Calu3 (cell line): ENCODE measurements at regions not wholly inside any gene's neighbourhood (a gene's known extent, or its start where the extent isn't known, plus 50 kb on each side); places are given as distances from the start of the nearest gene placed in this dataset.

Experiments
- BruUV-seq: library from RNA; stranded (reverse); fragments of 400-500 nt; replicated peaks from 2 replicates; lab custom pipeline; 2021; lab: Mats Ljungman, UMichigan
- CTCF ChIA-PET: fragments of 300-600 bp; sonication (Branson Sonifier 250); formaldehyde crosslinking; loops from one replicate; lab custom pipeline; 2022; ENCODE audit warnings: antibody characterized with exemption; lab: Charles Lee
- DNase-seq: peaks from one replicate; pipeline ENCODE4 v3.0.0; 2022
- H3K27ac Mint-ChIP-seq: one replicate; pipeline ENCODE4 v1.8.0; 2022; ENCODE audit warnings: mixed read lengths; ENCODE audit not compliant: unreplicated experiment
- H3K27me3 Mint-ChIP-seq: one replicate; pipeline ENCODE4 v1.8.0; 2022; ENCODE audit warnings: mixed read lengths; ENCODE audit not compliant: unreplicated experiment
- H3K36me3 Mint-ChIP-seq: one replicate; pipeline ENCODE4 v1.8.0; 2022; ENCODE audit warnings: mild to moderate bottlenecking, moderate library complexity, mixed read lengths; ENCODE audit not compliant: insufficient read depth, unreplicated experiment
- H3K4me1 Mint-ChIP-seq: one replicate; pipeline ENCODE4 v1.8.0; 2022; ENCODE audit warnings: mild to moderate bottlenecking, low read depth, mixed read lengths; ENCODE audit not compliant: unreplicated experiment
- H3K4me3 Mint-ChIP-seq: one replicate; pipeline ENCODE4 v1.8.0; 2022; ENCODE audit warnings: mild to moderate bottlenecking, low read depth, moderate library complexity, mixed read lengths; ENCODE audit not compliant: unreplicated experiment
- H3K9me3 Mint-ChIP-seq: one replicate; pipeline ENCODE4 v1.8.0; 2022; ENCODE audit warnings: low read depth, mixed read lengths; ENCODE audit not compliant: unreplicated experiment
- intact Hi-C: fragments of 100-400 bp; cut with micrococcal nuclease; formaldehyde crosslinking; loops from one replicate; pipeline ENCODE4 v1.10.0; 2022; ENCODE audit not compliant: unreplicated experiment
- TF ChIP-seq, protein P1 (sequence below): fragments of 200-600 bp; IDR thresholded peaks from one replicate; pipeline ENCODE4 v1.8.0; 2022; ENCODE audit warnings: antibody characterized with exemption; ENCODE audit not compliant: unreplicated experiment

GRCh38 chr2:139403948-139404347, 623.8 kb upstream of the NXPH2 start:
- intact Hi-C loops, result no loop called here
- Mint-ChIP-seq H3K4me1 (no peaks in the 10 kb centered on the region), H3K36me3 (no peaks in the 10 kb centered on the region), H3K9me3 (peaks cover 8% of the 10 kb centered on the region), H3K4me3 (no peak overlapping the region), H3K27me3 (no peaks in the 10 kb centered on the region), H3K27ac (no peak overlapping the region)
- DNase-seq, result no peak
- TF ChIP-seq, protein P1, sequence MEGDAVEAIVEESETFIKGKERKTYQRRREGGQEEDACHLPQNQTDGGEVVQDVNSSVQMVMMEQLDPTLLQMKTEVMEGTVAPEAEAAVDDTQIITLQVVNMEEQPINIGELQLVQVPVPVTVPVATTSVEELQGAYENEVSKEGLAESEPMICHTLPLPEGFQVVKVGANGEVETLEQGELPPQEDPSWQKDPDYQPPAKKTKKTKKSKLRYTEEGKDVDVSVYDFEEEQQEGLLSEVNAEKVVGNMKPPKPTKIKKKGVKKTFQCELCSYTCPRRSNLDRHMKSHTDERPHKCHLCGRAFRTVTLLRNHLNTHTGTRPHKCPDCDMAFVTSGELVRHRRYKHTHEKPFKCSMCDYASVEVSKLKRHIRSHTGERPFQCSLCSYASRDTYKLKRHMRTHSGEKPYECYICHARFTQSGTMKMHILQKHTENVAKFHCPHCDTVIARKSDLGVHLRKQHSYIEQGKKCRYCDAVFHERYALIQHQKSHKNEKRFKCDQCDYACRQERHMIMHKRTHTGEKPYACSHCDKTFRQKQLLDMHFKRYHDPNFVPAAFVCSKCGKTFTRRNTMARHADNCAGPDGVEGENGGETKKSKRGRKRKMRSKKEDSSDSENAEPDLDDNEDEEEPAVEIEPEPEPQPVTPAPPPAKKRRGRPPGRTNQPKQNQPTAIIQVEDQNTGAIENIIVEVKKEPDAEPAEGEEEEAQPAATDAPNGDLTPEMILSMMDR, result no peak
- BruUV-seq, result no TSS peak
- CTCF ChIA-PET, result no interaction called here

GRCh38 chr2:139394801-139395200, 614.6 kb upstream of the NXPH2 start:
- no peaks in the 10 kb centered on the region for H3K4me1 Mint-ChIP-seq
- no peaks in the 10 kb centered on the region for H3K27me3 Mint-ChIP-seq
- H3K4me3 Mint-ChIP-seq, result no peak overlapping the region
- H3K36me3 Mint-ChIP-seq, result no peaks in the 10 kb centered on the region
- H3K27ac Mint-ChIP-seq, result no peak overlapping the region
- no peak for DNase-seq
- TF ChIP-seq, protein P1, result no peak
- BruUV-seq, result no TSS peak
- peaks cover 6% of the 10 kb centered on the region for H3K9me3 Mint-ChIP-seq
- intact Hi-C loops, result no loop called here
- CTCF ChIA-PET, result no interaction called here

GRCh38 chr2:139389391-139389790, 609.2 kb upstream of the NXPH2 start:
- TF ChIP-seq, protein P1, result no peak
- Mint-ChIP-seq H3K36me3 (no peaks in the 10 kb centered on the region), H3K4me1 (no peaks in the 10 kb centered on the region), H3K9me3 (peaks cover 3% of the 10 kb centered on the region), H3K27ac (no peak overlapping the region), H3K27me3 (no peaks in the 10 kb centered on the region), H3K4me3 (no peak overlapping the region)
- intact Hi-C loops, result no loop called here
- CTCF ChIA-PET, result no interaction called here
- no peak for DNase-seq
- BruUV-seq, result no TSS peak

- TF ChIP-seq, protein P1, result no peak
These were observed 606.2 kb upstream of the NXPH2 start for GRCh38 chr2:139386401-139386800.

More at GRCh38 chr2:139386401-139386800, 606.2 kb upstream of the NXPH2 start:
- no peaks in the 10 kb centered on the region for H3K36me3 Mint-ChIP-seq
- no peak overlapping the region for H3K27ac Mint-ChIP-seq
- CTCF ChIA-PET, result no interaction called here
- intact Hi-C loops, result no loop called here
- peaks cover 6% of the 10 kb centered on the region for H3K9me3 Mint-ChIP-seq
- H3K4me1 Mint-ChIP-seq, result no peaks in the 10 kb centered on the region
- no peaks in the 10 kb centered on the region for H3K27me3 Mint-ChIP-seq
- no TSS peak for BruUV-seq
- no peak for DNase-seq
- H3K4me3 Mint-ChIP-seq, result no peak overlapping the region
